ENCODE measurements at regions not wholly inside any gene's neighbourhood (a gene's known extent, or its start where the extent isn't known, plus 50 kb on each side); places are given as distances from the start of the nearest gene placed in this dataset.

- TF ChIP-seq CTCF (conservative IDR thresholded peaks at IDR 0.05 in 1 of 2, IDR thresholded peaks at IDR 0.05 in 1 of 2; ENCODE audit: extremely low read depth in 1 of 2, insufficient read depth in 1 of 2, low read depth in 1 of 2, low read length in 2 of 2), result no peak
- no peak for TF ChIP-seq EZH2 (IDR thresholded peaks at IDR 0.05; ENCODE audit: borderline replicate concordance, low read length)
These were observed 548.4 kb downstream of the KLHL13 start for GRCh38 chrX:117568238-117568637.

Data from mammary epithelial cell (primary cell).